Fibroblast of the conjunctiva (primary cell): ENCODE measurements at regions not wholly inside any gene's neighbourhood (a gene's known extent, or its start where the extent isn't known, plus 50 kb on each side); places are given as distances from the start of the nearest gene placed in this dataset.

Experiments
- DNase-seq: peaks from one replicate; pipeline ENCODE4 v3.0.0-alpha.2; 2010; ENCODE audit warnings: low read depth

GRCh38 chr3:176969066-176969465, 228.2 kb downstream of the TBL1XR1 start:
- no peak for DNase-seq

- no peak for DNase-seq
Measured at GRCh38 chr3:176968631-176969030, 228.7 kb downstream of the TBL1XR1 start.

GRCh38 chr3:176967522-176967921, 229.8 kb downstream of the TBL1XR1 start:
- no peak for DNase-seq

- DNase-seq: no peak
Measured at GRCh38 chr3:176964661-176965060, 232.6 kb downstream of the TBL1XR1 start.

- DNase-seq: no peak
Measured at GRCh38 chr3:176961916-176962315, 235.4 kb downstream of the TBL1XR1 start.

GRCh38 chr3:176959867-176960266, 237.4 kb downstream of the TBL1XR1 start:
- DNase-seq: no peak

GRCh38 chr3:176958560-176958959, 238.7 kb downstream of the TBL1XR1 start:
- no peak for DNase-seq

GRCh38 chr3:176954517-176954916, 242.8 kb downstream of the TBL1XR1 start:
- no peak for DNase-seq

GRCh38 chr3:176953106-176954060, 243.9 kb downstream of the TBL1XR1 start:
- DNase-seq: peak; percentile 51

- DNase-seq: no peak
Measured at GRCh38 chr3:176951586-176952292, 245.5 kb downstream of the TBL1XR1 start.

- no peak for DNase-seq
Measured at GRCh38 chr3:176951144-176951543, 246.1 kb downstream of the TBL1XR1 start.

- no peak for DNase-seq
Measured at GRCh38 chr3:176950743-176951142, 246.5 kb downstream of the TBL1XR1 start.

- DNase-seq: no peak
Measured at GRCh38 chr3:176948151-176948550, 249.1 kb downstream of the TBL1XR1 start.

- DNase-seq: no peak
Measured at GRCh38 chr3:176946202-176946601, 251.1 kb downstream of the TBL1XR1 start.

- DNase-seq: no peak
Measured at GRCh38 chr3:176942305-176942704, 255.0 kb downstream of the TBL1XR1 start.

- DNase-seq: no peak
Measured at GRCh38 chr3:176941689-176942088, 255.6 kb downstream of the TBL1XR1 start.

GRCh38 chr3:176939022-176939817, 258.1 kb downstream of the TBL1XR1 start:
- DNase-seq: peak; percentile 87

GRCh38 chr3:176937994-176938393, 259.3 kb downstream of the TBL1XR1 start:
- no peak for DNase-seq

GRCh38 chr3:176937541-176937940, 259.7 kb downstream of the TBL1XR1 start:
- DNase-seq: no peak

GRCh38 chr3:176935194-176935888, 261.9 kb downstream of the TBL1XR1 start:
- no peak for DNase-seq

GRCh38 chr3:176934698-176935097, 262.6 kb downstream of the TBL1XR1 start:
- DNase-seq: no peak

- no peak for DNase-seq
Measured at GRCh38 chr3:176933704-176934103, 263.6 kb downstream of the TBL1XR1 start.
